NT2/D1 (cell line): ENCODE measurements at regions not wholly inside any gene's neighbourhood (a gene's known extent, or its start where the extent isn't known, plus 50 kb on each side); places are given as distances from the start of the nearest gene placed in this dataset.

ENCODE experiments used
- YY1 ChIP-seq: IDR thresholded peaks from 2 replicates; pipeline ENCODE4 v1.6.1; 2011; ENCODE audit not compliant: insufficient read length, insufficient read depth
- ZNF274 ChIP-seq: IDR thresholded peaks from 2 replicates; pipeline ENCODE4 v1.6.1; 2011; ENCODE audit warnings: mild to moderate bottlenecking, low read depth, low read length

DNA sequence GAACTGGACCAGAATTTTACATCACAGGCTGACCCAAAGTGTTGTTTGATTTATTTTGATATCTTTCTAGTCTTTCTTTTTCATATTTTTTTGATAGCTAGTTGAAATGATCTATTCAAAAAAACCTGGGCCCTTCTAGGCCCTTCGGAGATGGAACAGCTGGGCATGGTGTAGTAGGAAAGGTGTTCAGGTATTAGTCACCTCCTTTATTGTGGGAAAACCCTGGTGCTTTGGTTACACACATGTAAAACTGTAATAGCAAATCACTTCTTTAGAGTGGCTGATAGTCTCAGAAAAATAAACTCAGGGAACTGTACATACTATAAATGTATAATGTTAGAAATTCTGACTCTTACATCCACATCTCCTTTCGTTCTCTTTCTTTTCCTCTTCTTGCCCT is 234.5 kb downstream of the PLA2G4A start:
- TF ChIP-seq YY1 (no peak), ZNF274 (no peak)
